H1 (cell line): ENCODE measurements at regions not wholly inside any gene's neighbourhood (a gene's known extent, or its start where the extent isn't known, plus 50 kb on each side); places are given as distances from the start of the nearest gene placed in this dataset.
"Not testable (repeated sequence)": the region's sequence is repeated elsewhere in the genome, so short reads cannot be mapped to it uniquely, and the experiment has no call there.

Experiments
- CTCF ChIA-PET: fragments of 300-600 bp; sonication (Branson Sonifier 250); formaldehyde crosslinking; loops from one replicate; lab custom pipeline; 2021; ENCODE audit not compliant: partially characterized antibody; lab: Charles Lee
- POLR2A ChIA-PET: fragments of 300-600 bp; sonication (Branson Sonifier 250); formaldehyde crosslinking; loops from one replicate; lab custom pipeline; 2021; ENCODE audit warnings: inconsistent platforms; ENCODE audit not compliant: partially characterized antibody; lab: Charles Lee
- DNase-seq, 2 experiments: peaks; one replicate each; pipeline versions ENCODE4 v3.0.0 to v3.0.0-alpha.2; 2010 to 2022; ENCODE audit warnings: low spot score in 2 of 2, low read depth in 1 of 2, mixed read lengths in 1 of 2
- FAIRE-seq: peaks from 2 replicates; lab custom pipeline; 2011; peaks lifted over from hg19 to GRCh38; lab: Jason Lieb, UNC
- H2AFZ ChIP-seq: 2 replicates; pipeline ENCODE4 v1.8.1; 2012; ENCODE audit warnings: low read length, inconsistent platforms
- H2AK5ac ChIP-seq: 2 replicates; pipeline ENCODE4 v1.6.1; 2013; ENCODE audit warnings: low read depth, low read length
- H2BK120ac ChIP-seq: replicated peaks from 2 replicates; pipeline ENCODE3; 2013; ENCODE audit warnings: low read depth, low read length, inconsistent platforms
- H2BK12ac ChIP-seq: 2 replicates; pipeline ENCODE4 v1.6.1; 2013; ENCODE audit warnings: low read depth, low read length
- H2BK15ac ChIP-seq: 2 replicates; pipeline ENCODE4 v1.6.1; 2013; ENCODE audit warnings: low read length
- H2BK20ac ChIP-seq: 2 replicates; pipeline ENCODE4 v1.6.1; 2013; ENCODE audit warnings: low read length
- H2BK5ac ChIP-seq: 2 replicates; pipeline ENCODE4 v1.6.1; 2013; ENCODE audit warnings: low read depth, low read length
- H3K14ac ChIP-seq: 2 replicates; pipeline ENCODE4 v1.6.1; 2013; ENCODE audit warnings: inconsistent platforms; ENCODE audit not compliant: insufficient read length
- H3K18ac ChIP-seq: 2 replicates; pipeline ENCODE4 v1.6.1; 2013; ENCODE audit warnings: low read length; ENCODE audit errors: extremely low read depth
- H3K23ac ChIP-seq: 2 replicates; pipeline ENCODE4 v1.6.1; 2013; ENCODE audit warnings: inconsistent platforms; ENCODE audit not compliant: insufficient read length
- H3K23me2 ChIP-seq: 2 replicates; pipeline ENCODE4 v1.6.1; 2013; ENCODE audit warnings: low read depth, low read length
- H3K27ac ChIP-seq: 2 replicates; pipeline ENCODE4 v1.6.1; 2011; ENCODE audit warnings: low read depth, low read length, inconsistent platforms
- H3K27me3 ChIP-seq, 4 experiments: replicated peaks in 1 of 4; 1 replicate in 1 of 4; 2 replicates in 3 of 4; pipeline versions ENCODE4 v1.6.1 to v1.8.1; 2011 to 2013; ENCODE audit warnings: low read length in 3 of 4, mild to moderate bottlenecking in 3 of 4, inconsistent platforms in 2 of 4, mixed read lengths in 2 of 4, moderate library complexity in 1 of 4; ENCODE audit not compliant: control insufficient read depth in 3 of 4, insufficient read depth in 3 of 4; ENCODE audit errors: extremely low read depth in 1 of 4
- H3K36me3 ChIP-seq, 4 experiments: 2 replicates each; pipeline versions ENCODE4 v1.6.1 to v1.8.1; 2011 to 2013; ENCODE audit warnings: mild to moderate bottlenecking in 4 of 4, low read length in 3 of 4, moderate library complexity in 2 of 4, control low read depth in 1 of 4, inconsistent platforms in 1 of 4; ENCODE audit not compliant: insufficient read depth in 4 of 4, control insufficient read depth in 2 of 4
- H3K4ac ChIP-seq: replicated peaks from 2 replicates; pipeline ENCODE3; 2013; ENCODE audit warnings: low read length, low read depth, mixed read lengths, inconsistent platforms; ENCODE audit not compliant: insufficient read length
- H3K4me1 ChIP-seq, 4 experiments: replicated peaks in 1 of 4; 1 replicate in 1 of 4; 2 replicates in 3 of 4; pipeline versions ENCODE4 v1.6.1 to v1.8.1; 2011 to 2013; ENCODE audit warnings: low read length in 3 of 4, inconsistent platforms in 2 of 4, mixed read lengths in 1 of 4; ENCODE audit not compliant: insufficient read depth in 4 of 4, control insufficient read depth in 3 of 4
- H3K4me2 ChIP-seq, 2 experiments: 2 replicates each; pipeline versions ENCODE4 v1.6.1 to v1.8.1; 2011 to 2013; ENCODE audit warnings: low read depth in 2 of 2, low read length in 2 of 2, control low read depth in 1 of 2, inconsistent platforms in 1 of 2, mild to moderate bottlenecking in 1 of 2; ENCODE audit not compliant: insufficient read depth in 1 of 2
- H3K4me3 ChIP-seq, 4 experiments: fragments of 200-600, 300-600 bp in 1 of 4; sonication (generic), shearing (Covaris generic), sonication (Bioruptor Twin) in 1 of 4; 2 replicates each; pipeline versions ENCODE4 v1.5.1 to v1.8.1; 2011 to 2016; ENCODE audit warnings: low read length in 4 of 4, low read depth in 3 of 4, control low read depth in 2 of 4, inconsistent platforms in 2 of 4, mild to moderate bottlenecking in 2 of 4, mixed read lengths in 1 of 4, moderate library complexity in 1 of 4; ENCODE audit not compliant: insufficient read depth in 2 of 4; ENCODE audit errors: extremely low read depth in 1 of 4
- H3K56ac ChIP-seq: replicated peaks from 2 replicates; pipeline ENCODE3; 2013; ENCODE audit warnings: low read depth, mild to moderate bottlenecking, mixed read lengths, low read length, inconsistent platforms; ENCODE audit not compliant: insufficient read length
- H3K79me1 ChIP-seq: 2 replicates; pipeline ENCODE4 v1.6.1; 2013; ENCODE audit warnings: low read depth, low read length, control low read depth
- H3K79me2 ChIP-seq, 2 experiments: 2 replicates each; pipeline versions ENCODE4 v1.6.1 to v1.8.1; 2012 to 2013; ENCODE audit warnings: low read length in 2 of 2, mild to moderate bottlenecking in 2 of 2, inconsistent platforms in 1 of 2; ENCODE audit not compliant: insufficient read depth in 2 of 2, control insufficient read depth in 1 of 2
- H3K9ac ChIP-seq, 4 experiments: replicated peaks in 1 of 4; 1 replicate in 1 of 4; 2 replicates in 3 of 4; pipeline versions ENCODE4 v1.6.1 to v1.8.1; 2011 to 2013; ENCODE audit warnings: low read depth in 3 of 4, low read length in 3 of 4, control low read depth in 2 of 4, mild to moderate bottlenecking in 2 of 4, moderate library complexity in 2 of 4, inconsistent platforms in 1 of 4; ENCODE audit errors: extremely low read depth in 1 of 4
- H3K9me3 ChIP-seq, 2 experiments: 2 replicates each; pipeline versions ENCODE4 v1.6.1 to v1.8.1; 2012 to 2013; ENCODE audit warnings: mild to moderate bottlenecking in 2 of 2, moderate library complexity in 2 of 2, control low read depth in 1 of 2, inconsistent platforms in 1 of 2, low read depth in 1 of 2, low read length in 1 of 2, mixed read lengths in 1 of 2; ENCODE audit not compliant: insufficient read depth in 2 of 2
- H4K20me1 ChIP-seq, 2 experiments: replicated peaks in 1 of 2; 2 replicates each; pipeline versions ENCODE3 to v1.8.1; 2011 to 2013; ENCODE audit warnings: inconsistent platforms in 2 of 2, low read length in 2 of 2, mild to moderate bottlenecking in 1 of 2; ENCODE audit not compliant: insufficient read depth in 2 of 2, control insufficient read depth in 1 of 2
- H4K5ac ChIP-seq: 2 replicates; pipeline ENCODE4 v1.6.1; 2013; ENCODE audit warnings: low read length, low read depth, mixed read lengths, inconsistent platforms; ENCODE audit not compliant: insufficient read length
- H4K8ac ChIP-seq: 2 replicates; pipeline ENCODE4 v1.8.0; 2013; ENCODE audit warnings: mild to moderate bottlenecking, moderate library complexity, low read length, inconsistent platforms; ENCODE audit not compliant: insufficient read depth; ENCODE audit errors: extremely low read depth
- H4K91ac ChIP-seq: replicated peaks from 2 replicates; pipeline ENCODE3; 2013; ENCODE audit warnings: low read length, mixed read lengths, inconsistent platforms; ENCODE audit not compliant: insufficient read length
- WGBS, 2 experiments: shearing (Covaris generic) in 1 of 2; methylation state at CpG; one replicate each; pipeline versions ENCODE4 v1.1.6 to v1.1.7; 2013 to 2015; ENCODE audit warnings: low lambda C conversion rate in 2 of 2, mixed read lengths in 2 of 2, inconsistent platforms in 1 of 2, low coverage in 1 of 2, missing lambda C conversion rate in 1 of 2; ENCODE audit not compliant: insufficient replicate concordance in 2 of 2, insufficient coverage in 1 of 2, insufficient read length in 1 of 2; ENCODE audit errors: extremely low coverage in 1 of 2, missing lambda C conversion rate in 1 of 2; 5-methylcytosine and 5-hydroxymethylcytosine counted together

DNA sequence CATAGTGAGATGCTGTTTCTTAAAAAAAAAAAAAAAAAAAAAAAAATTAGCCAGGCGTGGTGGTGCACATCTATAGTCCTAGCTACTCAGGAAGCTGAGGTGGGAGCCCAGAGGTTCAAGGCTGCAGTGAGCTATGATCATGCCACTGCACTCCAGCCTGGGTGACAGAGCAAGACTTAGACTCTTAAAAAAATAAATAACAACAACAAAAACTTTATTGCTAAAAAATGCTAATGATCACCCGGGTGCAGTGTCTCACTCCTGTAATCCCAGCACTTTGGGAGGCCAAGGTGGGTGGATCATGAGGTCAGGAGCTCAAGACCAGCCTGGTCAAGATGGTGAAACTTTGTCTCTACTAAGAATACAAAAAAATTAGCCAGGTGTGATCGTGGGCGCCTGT, 119.5 kb upstream of the RAB4A start:
- H3K79me1 ChIP-seq, H3K23me2 ChIP-seq, H3K4ac ChIP-seq, H2BK12ac ChIP-seq, H2BK20ac ChIP-seq, H3K9me3 ChIP-seq, H4K8ac ChIP-seq, H3K4me3 ChIP-seq, H4K5ac ChIP-seq, H4K91ac ChIP-seq, H2BK120ac ChIP-seq, H3K9ac ChIP-seq, H3K56ac ChIP-seq, H3K27me3 ChIP-seq, CTCF ChIA-PET, DNase-seq, H2BK15ac ChIP-seq, H3K14ac ChIP-seq, H3K36me3 ChIP-seq, H3K23ac ChIP-seq, H2BK5ac ChIP-seq, H3K18ac ChIP-seq, POLR2A ChIA-PET, H3K27ac ChIP-seq, H4K20me1 ChIP-seq, H2AK5ac ChIP-seq, H3K4me2 ChIP-seq, H3K79me2 ChIP-seq, H2AFZ ChIP-seq, FAIRE-seq: not testable (repeated sequence)
- 94% methylated on average over 4 of the region's 4 CpGs; no CpG with 5 or more reads in 1 of the 2 experiments for WGBS, 2 experiments
- H3K4me1 ChIP-seq = peaks cover 4 to 20% (median 14%) of the 10 kb centered on the region in 4 experiments
